Ascending aorta (tissue), 2 donors: ENCODE measurements at regions not wholly inside any gene's neighbourhood (a gene's known extent, or its start where the extent isn't known, plus 50 kb on each side); places are given as distances from the start of the nearest gene placed in this dataset.

ENCODE experiments used
- DNase-seq, 2 donors: peaks; one replicate each; pipeline ENCODE4 v3.0.0-alpha.2; 2019; ENCODE audit warnings: low spot score in 2 of 2
- H3K27ac ChIP-seq, 2 donors: fragments of 200-600 bp; sonication (generic); one replicate each; pipeline ENCODE4 v1.5.1; 2016 to 2017; ENCODE audit warnings: mild to moderate bottlenecking in 1 of 2
- H3K27me3 ChIP-seq: fragments of 200-600 bp; sonication (generic); one replicate; pipeline ENCODE4 v1.5.1; 2017
- H3K36me3 ChIP-seq, 2 donors: fragments of 200-600 bp; sonication (generic); one replicate each; pipeline ENCODE4 v1.5.1; 2016
- H3K4me1 ChIP-seq, 2 donors: fragments of 200-600 bp; sonication (generic); one replicate each; pipeline ENCODE4 v1.5.1; 2016 to 2017; ENCODE audit warnings: mild to moderate bottlenecking in 1 of 2
- H3K4me3 ChIP-seq, 2 donors: fragments of 200-600 bp; sonication (generic); one replicate each; pipeline ENCODE4 v1.5.1; 2016 to 2017; ENCODE audit warnings: mild to moderate bottlenecking in 1 of 2
- H3K9me3 ChIP-seq, 2 donors: fragments of 200-600 bp; sonication (generic); one replicate each; pipeline ENCODE4 v1.5.1; 2016
- CTCF ChIP-seq, 3 experiments: fragments of 200-600 bp in 2 of 3; fragments of 450-650 bp in 1 of 3; sonication (generic) in 2 of 3; IDR thresholded peaks; one replicate each; pipeline ENCODE4 v1.5.1; 2016 to 2019; ENCODE audit warnings: antibody characterized with exemption in 3 of 3, mild to moderate bottlenecking in 1 of 3, moderate library complexity in 1 of 3
- intact Hi-C: fragments of 100-400 bp; cut with DNase I; formaldehyde crosslinking; loops from one replicate; pipeline ENCODE4 v1.15.1; 2023

GRCh38 chr17:37823996-37824395 is 79.1 kb upstream of the HNF1B start:
- Histone ChIP-seq H3K27me3 (no peaks in the 10 kb centered on the region), H3K9me3 (no peaks in the 10 kb centered on the region), H3K27ac (no peak overlapping the region), H3K4me3 (no peak overlapping the region), H3K4me1 (no peaks in the 10 kb centered on the region), H3K36me3 (no peaks in the 10 kb centered on the region)
- intact Hi-C loops: no loop called here
- no peak for DNase-seq
- no peak for TF ChIP-seq CTCF (IDR thresholded peaks at IDR 0.05)

GRCh38 chr17:37820995-37821713 is 76.3 kb upstream of the HNF1B start:
- TF ChIP-seq CTCF (IDR thresholded peaks at IDR 0.05): no peak
- Histone ChIP-seq H3K27ac (no peak overlapping the region), H3K4me3 (no peak overlapping the region), H3K9me3 (no peaks in the 10 kb centered on the region), H3K27me3 (no peaks in the 10 kb centered on the region), H3K4me1 (no peaks in the 10 kb centered on the region), H3K36me3 (no peaks in the 10 kb centered on the region)
- DNase-seq: no peak
- intact Hi-C loops: no loop called here

GRCh38 chr17:37820313-37820994 is 75.6 kb upstream of the HNF1B start:
- Histone ChIP-seq H3K4me1 (no peaks in the 10 kb centered on the region), H3K27ac (no peak overlapping the region), H3K9me3 (no peaks in the 10 kb centered on the region), H3K27me3 (no peaks in the 10 kb centered on the region), H3K4me3 (no peak overlapping the region), H3K36me3 (no peaks in the 10 kb centered on the region)
- no peak for DNase-seq
- no peak for TF ChIP-seq CTCF (IDR thresholded peaks at IDR 0.05)
- intact Hi-C loops: no loop called here

- Histone ChIP-seq H3K27ac (no peak overlapping the region), H3K4me1 (no peaks in the 10 kb centered on the region), H3K36me3 (no peaks in the 10 kb centered on the region), H3K27me3 (no peaks in the 10 kb centered on the region), H3K9me3 (no peaks in the 10 kb centered on the region), H3K4me3 (no peak overlapping the region)
- intact Hi-C loops: no loop called here
- no peak for DNase-seq
- TF ChIP-seq CTCF (IDR thresholded peaks at IDR 0.05): no peak
These were observed 73.8 kb upstream of the HNF1B start for GRCh38 chr17:37818689-37819088.

GRCh38 chr17:37816950-37817349 is 72.1 kb upstream of the HNF1B start:
- intact Hi-C loops: no loop called here
- no peak for DNase-seq
- H3K9me3 ChIP-seq: no peaks in the 10 kb centered on the region
- H3K4me1 ChIP-seq: no peaks in the 10 kb centered on the region
- H3K4me3 ChIP-seq: no peak overlapping the region
- no peak for TF ChIP-seq CTCF (IDR thresholded peaks at IDR 0.05)
- H3K27ac ChIP-seq: no peak overlapping the region
- no peaks in the 10 kb centered on the region for H3K36me3 ChIP-seq
- no peaks in the 10 kb centered on the region for H3K27me3 ChIP-seq
